ENCODE measurements at regions not wholly inside any gene's neighbourhood (a gene's known extent, or its start where the extent isn't known, plus 50 kb on each side); places are given as distances from the start of the nearest gene placed in this dataset.

DNA sequence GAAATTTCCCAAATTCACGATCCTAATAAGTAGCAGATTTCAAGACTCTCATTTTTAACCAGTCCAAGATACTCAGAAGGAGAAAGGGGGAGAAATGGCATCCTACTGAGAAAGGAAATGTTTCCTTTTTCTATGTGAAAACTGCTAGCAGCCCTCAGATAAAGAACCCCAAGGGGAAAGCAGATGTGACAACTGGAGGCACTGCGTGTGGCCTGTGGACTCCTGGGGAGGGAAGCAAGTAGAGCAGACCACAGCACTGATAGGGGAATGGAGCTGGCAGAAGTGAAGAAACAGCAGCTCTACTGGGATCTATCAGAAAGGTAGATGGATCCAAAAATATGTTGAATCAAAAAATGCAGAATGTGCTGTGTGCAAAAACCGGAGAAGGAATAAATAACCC lies 239.7 kb upstream of the API5 start:
- TF ChIP-seq, protein P1, sequence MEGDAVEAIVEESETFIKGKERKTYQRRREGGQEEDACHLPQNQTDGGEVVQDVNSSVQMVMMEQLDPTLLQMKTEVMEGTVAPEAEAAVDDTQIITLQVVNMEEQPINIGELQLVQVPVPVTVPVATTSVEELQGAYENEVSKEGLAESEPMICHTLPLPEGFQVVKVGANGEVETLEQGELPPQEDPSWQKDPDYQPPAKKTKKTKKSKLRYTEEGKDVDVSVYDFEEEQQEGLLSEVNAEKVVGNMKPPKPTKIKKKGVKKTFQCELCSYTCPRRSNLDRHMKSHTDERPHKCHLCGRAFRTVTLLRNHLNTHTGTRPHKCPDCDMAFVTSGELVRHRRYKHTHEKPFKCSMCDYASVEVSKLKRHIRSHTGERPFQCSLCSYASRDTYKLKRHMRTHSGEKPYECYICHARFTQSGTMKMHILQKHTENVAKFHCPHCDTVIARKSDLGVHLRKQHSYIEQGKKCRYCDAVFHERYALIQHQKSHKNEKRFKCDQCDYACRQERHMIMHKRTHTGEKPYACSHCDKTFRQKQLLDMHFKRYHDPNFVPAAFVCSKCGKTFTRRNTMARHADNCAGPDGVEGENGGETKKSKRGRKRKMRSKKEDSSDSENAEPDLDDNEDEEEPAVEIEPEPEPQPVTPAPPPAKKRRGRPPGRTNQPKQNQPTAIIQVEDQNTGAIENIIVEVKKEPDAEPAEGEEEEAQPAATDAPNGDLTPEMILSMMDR (IDR thresholded peaks at IDR 0.05; ENCODE audit: insufficient read depth, low read depth, low read length): no peak
- TF ChIP-seq EZH2 (IDR thresholded peaks at IDR 0.05; ENCODE audit: insufficient read depth, low read length): no peak
